Keratinocyte (primary cell): ENCODE measurements at regions not wholly inside any gene's neighbourhood (a gene's known extent, or its start where the extent isn't known, plus 50 kb on each side); places are given as distances from the start of the nearest gene placed in this dataset.

Experiments used
- EZH2 ChIP-seq: IDR thresholded peaks from one replicate; pipeline ENCODE4 v1.6.1; 2012; ENCODE audit warnings: inconsistent platforms, mild to moderate bottlenecking, low read length, moderate library complexity
- TF ChIP-seq, protein P1 (sequence below), 3 experiments: IDR thresholded peaks in 1 of 3; conservative IDR thresholded peaks in 1 of 3; optimal IDR thresholded peaks in 1 of 3; 2 replicates in 2 of 3; 3 replicates in 1 of 3; pipeline versions ENCODE3 to v1.5.1; 2011; ENCODE audit warnings: low read length in 3 of 3, mild to moderate bottlenecking in 3 of 3, moderate library complexity in 2 of 3, control low read depth in 1 of 3, inconsistent platforms in 1 of 3; ENCODE audit not compliant: insufficient read depth in 2 of 3; ENCODE audit errors: extremely low read depth in 1 of 3

- TF ChIP-seq, protein P1, sequence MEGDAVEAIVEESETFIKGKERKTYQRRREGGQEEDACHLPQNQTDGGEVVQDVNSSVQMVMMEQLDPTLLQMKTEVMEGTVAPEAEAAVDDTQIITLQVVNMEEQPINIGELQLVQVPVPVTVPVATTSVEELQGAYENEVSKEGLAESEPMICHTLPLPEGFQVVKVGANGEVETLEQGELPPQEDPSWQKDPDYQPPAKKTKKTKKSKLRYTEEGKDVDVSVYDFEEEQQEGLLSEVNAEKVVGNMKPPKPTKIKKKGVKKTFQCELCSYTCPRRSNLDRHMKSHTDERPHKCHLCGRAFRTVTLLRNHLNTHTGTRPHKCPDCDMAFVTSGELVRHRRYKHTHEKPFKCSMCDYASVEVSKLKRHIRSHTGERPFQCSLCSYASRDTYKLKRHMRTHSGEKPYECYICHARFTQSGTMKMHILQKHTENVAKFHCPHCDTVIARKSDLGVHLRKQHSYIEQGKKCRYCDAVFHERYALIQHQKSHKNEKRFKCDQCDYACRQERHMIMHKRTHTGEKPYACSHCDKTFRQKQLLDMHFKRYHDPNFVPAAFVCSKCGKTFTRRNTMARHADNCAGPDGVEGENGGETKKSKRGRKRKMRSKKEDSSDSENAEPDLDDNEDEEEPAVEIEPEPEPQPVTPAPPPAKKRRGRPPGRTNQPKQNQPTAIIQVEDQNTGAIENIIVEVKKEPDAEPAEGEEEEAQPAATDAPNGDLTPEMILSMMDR (optimal IDR thresholded peaks at IDR 0.05 in 1 of 3, IDR thresholded peaks at IDR 0.05 in 1 of 3, conservative IDR thresholded peaks at IDR 0.05 in 1 of 3; ENCODE audit: extremely low read depth in 1 of 3, insufficient read depth in 2 of 3, low read length in 3 of 3) = no peak
- TF ChIP-seq EZH2 = no peak
Measured at GRCh38 chr12:105705235-105705634, 374.7 kb downstream of the C12orf75 start.
